Stimulated activated CD4-positive, alpha-beta T cell treated with anti-CD3 and anti-CD28 coated beads, Interleukin-2, amount 100 ng/mL, for 48 hours (primary cell): ENCODE measurements at regions not wholly inside any gene's neighbourhood (a gene's known extent, or its start where the extent isn't known, plus 50 kb on each side); places are given as distances from the start of the nearest gene placed in this dataset.
"Not testable (repeated sequence)": the region's sequence is repeated elsewhere in the genome, so short reads cannot be mapped to it uniquely, and the experiment has no call there.

ENCODE experiments used
- DNase-seq, 2 donors: peaks; one replicate each; pipeline ENCODE4 v3.0.0-alpha.2; 2020

DNA sequence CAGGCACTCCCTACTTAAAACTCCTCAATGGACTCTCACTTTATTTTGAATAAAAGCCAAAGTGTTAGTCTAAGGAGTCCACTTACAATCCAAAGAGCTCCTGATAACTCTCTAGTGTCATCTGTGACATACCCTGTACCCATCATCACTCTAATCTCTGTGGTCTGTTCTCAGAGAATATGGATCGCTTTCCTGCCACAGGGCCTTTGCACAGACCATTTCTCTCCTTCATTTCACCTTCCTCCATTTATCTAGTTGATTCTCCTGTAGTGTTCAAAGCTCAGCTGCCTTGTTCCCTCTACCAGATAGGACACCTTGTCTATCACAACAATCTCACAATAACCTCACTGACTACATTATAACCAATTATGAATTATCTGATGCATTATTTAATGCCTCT is 185.4 kb upstream of the KBTBD8 start:
- DNase-seq = no peak

DNA sequence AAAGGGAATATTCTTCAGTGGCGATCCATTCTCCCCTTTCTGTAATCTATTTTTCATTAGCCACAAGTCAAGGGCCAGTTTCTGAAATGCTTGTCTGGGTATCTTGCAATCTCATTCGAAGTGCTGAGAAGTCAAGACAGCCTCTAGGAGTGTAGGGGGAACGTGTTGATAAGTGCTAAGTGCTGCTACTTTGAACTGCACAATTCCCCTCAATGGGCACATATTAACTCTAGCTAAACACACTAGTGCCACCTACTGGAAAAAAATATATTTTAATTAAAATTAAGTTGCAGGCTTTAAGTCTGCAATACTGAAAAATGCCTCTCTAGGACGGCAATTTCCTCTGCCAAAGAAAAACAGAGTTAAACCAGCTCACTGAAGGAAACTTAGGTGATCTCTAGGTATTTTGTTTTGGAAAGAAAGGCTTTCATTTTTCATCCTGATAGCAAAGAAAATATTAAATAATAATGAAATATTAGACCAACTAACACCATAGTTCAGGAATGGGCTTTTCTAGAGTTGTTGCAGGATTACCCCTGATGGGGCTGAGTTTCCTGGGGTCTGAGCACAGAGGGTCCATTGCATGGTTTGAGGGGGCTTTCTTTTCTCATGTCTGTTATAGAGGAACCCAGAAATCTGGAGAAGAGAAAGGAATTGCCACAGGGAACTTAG is 181.9 kb upstream of the KBTBD8 start:
- DNase-seq = no peak

DNA sequence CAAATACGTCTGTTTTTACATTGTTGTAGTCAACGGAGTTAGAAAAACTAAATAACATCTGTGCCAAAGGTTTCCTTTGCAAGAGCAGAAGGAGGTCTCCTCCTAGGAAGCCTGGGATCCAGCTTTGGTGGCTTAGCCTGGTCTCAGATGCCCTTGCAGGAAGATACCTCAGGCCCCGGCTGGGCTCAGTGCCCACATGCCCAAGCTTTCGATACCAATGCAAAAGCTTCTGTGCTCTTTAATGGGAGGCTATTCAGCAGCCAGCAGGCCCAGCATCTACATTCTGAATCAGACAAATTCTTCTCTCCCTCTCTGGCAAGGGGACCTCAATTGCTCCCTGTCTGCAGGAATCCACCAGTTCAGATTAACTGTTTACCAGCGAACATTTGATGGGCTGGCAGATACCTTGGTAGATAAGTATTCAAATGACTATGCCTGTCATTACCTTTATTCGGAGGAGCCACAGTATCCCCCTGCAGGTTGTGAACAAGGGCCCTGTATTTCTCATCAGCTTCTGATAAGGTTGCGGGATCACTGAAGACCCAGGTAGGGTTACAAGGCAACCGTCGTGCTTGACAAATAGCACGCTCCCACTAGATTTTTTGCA is 180.1 kb upstream of the KBTBD8 start:
- DNase-seq = no peak

DNA sequence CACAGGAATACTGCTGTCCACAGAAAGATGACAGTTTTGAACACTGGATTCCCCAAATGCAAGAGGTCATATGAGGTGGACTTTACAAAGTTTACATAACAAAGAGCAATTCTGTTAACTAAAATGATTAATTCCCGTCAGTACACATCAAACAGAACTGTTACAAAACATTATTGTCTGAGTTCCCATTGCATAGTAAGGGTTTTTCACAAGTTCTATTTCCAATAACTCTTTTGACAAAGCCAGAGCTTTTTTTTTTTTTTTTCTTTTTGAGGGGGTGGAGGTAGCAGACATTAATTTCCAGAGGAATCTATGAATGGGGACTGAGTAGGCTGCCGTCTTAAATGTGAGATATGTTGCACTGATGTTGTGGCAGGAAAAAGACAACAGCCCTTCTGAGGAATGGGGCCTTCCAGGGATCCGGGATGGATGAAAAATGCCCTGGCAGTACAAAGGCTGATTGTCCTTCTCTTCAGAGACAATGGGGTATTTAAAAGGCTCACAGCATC is 178.1 kb upstream of the KBTBD8 start:
- DNase-seq = no peak

DNA sequence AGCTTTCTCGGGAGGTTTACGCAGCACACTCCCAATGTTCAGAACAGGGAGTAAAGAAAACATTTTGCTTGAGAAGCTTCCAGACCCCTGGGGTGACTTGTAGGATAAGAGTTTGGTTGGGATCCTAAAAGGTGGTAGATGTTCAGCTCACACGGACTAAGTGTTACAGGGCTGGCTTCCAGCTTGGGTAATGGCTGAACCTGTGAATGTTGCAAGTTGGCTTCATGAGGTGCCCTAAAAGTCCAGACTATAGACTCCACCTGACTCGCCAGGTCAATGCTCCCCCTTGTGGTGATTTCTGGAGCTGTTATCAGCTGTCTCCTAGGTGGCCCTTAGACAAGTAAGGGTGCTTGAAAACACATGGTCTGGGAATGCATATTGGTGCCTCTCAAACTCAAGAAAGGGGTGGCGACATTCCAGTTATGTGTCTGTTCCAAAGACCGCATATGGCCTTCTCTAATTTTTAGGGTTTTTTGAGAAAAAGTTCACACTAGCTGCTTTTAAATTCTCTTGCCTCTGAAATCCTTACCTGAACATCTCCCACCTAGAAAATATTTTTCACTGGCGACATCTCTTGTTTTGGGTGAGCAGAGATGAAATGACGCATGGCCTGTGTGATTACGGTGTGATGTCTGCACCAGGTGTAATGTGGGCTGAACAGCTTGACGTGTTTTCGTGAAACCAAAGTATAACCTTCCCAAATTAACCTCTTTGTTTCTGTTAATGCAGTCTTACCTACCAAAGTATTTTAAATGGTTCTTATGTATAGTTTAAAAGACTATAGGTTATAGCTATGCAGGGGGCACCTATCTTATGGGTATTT is 175.7 kb upstream of the KBTBD8 start:
- DNase-seq = peak; percentile 63 to 73

DNA sequence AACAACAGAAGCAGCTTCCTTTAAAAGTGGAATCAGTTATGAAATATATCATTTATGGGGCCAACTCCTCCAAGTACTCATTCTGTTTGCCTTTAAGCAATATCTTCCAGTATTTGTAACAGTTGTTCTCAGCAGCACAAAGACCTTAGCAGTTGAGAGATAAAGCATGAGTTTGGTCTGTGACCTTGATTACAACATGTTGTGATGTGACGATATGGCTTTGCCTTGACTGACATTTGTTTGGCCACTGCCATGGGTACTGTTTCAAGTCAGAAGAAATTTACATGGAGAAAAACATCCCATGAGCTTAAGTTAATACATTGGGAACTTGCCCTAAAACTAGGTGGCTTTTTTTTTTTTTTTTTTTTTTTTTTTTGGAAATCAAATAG is 175.1 kb upstream of the KBTBD8 start:
- no peak for DNase-seq

DNA sequence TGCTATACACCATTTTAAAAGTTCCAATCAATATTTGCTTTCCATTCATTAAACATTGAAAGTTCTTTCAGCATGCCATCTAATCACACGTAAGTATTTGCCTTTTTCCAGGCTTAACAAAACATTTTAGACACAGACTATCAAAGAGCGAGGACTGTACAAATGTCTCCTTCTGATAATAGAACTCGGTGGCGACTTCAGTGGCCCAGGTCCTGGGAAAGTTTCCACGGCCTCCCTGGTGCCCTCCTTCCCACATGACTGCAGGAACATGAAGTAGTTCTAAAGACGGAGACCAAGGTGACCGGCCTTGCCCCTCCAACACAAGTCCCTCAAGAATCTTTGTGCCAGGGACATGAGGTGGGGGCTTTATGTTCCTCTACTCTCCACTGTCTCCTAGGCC is 174.6 kb upstream of the KBTBD8 start:
- no peak for DNase-seq

DNA sequence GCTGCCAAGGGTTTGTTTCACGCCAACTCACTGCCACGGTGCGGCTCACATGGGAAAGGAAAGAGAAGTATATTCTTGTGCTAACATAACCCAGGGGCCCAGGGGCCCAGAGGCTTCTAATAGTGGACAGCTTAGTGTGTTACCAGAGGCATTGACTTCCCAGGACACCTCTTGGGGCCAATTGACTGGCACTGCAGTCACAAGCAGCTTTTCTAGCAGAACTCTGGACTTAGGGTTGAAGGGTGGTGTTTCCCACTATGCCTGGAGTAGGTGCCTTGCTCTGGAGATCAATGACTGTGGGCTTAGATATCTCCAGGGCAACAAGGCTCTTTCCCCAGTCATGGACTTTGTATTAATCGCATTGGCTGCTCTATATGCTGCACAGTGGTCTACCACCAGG is 172.7 kb upstream of the KBTBD8 start:
- DNase-seq = no peak

DNA sequence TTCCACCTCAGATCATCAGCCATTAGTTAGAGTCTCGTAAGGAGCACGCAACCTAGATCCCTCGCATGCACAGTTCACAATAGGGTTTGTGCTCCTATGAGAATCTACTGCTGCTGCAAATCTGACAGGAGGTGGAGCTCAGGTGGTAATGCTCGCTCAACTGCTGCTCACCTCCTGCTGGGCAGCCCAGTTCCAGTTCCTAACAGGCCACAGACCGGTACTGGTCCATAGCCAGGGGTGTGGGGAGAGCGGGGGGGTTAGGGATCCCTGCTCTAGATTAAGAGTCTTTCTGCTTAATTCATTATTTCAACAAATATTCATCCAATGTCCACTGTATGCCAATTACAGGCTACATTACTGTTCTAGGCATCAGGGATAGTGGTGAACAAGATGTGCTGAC is 170.4 kb upstream of the KBTBD8 start:
- no peak for DNase-seq

DNA sequence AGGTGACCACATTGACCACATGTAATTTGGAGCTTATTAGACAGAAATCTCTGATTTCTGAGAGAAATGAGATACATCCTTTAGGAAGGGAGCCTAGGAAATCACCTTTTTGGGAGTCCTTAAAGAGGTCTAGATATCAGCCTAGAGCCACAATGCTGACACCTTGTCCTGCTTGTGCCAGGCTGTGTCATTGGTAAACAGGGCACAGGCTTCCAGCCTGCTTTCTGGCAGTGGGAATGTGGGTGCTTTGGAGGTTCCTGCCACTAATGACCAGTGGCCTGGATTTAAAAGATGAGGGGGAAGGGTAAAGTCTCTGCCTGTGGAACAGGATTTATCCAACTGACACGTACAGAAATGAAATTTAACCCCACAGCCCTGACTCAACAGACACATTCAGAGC is 169.8 kb upstream of the KBTBD8 start:
- no peak for DNase-seq

DNA sequence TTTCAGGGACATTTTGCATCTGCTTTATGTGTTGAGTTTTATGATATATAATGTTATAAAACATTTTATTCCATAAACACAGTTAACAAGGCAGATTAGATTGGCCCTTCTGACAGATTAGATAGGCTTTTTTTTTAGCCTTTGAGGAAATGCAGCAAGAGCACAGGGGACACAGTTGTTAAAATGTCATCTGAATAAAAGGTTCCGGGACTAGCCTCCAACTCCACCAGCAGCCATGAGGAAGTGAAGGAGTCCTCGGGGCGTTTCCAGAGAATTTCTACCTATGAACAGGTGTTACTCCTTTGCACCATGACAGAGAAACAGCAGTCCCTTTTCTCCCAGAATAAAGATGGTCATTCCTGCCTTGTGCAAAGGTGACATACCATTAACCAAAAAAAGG is 167.8 kb upstream of the KBTBD8 start:
- DNase-seq = no peak

DNA sequence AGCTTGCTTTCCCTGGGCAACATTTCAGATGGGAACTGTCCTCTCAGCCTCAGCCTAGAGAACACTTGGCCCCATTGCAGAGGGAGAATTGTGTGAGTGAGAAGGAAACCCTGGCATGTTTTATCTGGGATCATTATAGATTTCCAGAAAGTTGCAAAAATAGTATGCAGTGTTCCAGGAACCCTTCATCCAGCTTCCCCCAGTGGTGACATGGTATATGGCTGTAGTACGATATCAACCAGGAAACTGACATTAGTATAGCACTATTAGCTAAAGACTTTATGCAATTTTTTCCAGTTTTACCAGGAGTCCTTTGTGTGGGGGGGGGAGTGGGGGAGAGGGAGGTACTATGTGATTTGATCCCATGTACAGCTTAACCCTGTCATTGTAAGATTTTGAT is 166.2 kb upstream of the KBTBD8 start:
- no peak for DNase-seq

DNA sequence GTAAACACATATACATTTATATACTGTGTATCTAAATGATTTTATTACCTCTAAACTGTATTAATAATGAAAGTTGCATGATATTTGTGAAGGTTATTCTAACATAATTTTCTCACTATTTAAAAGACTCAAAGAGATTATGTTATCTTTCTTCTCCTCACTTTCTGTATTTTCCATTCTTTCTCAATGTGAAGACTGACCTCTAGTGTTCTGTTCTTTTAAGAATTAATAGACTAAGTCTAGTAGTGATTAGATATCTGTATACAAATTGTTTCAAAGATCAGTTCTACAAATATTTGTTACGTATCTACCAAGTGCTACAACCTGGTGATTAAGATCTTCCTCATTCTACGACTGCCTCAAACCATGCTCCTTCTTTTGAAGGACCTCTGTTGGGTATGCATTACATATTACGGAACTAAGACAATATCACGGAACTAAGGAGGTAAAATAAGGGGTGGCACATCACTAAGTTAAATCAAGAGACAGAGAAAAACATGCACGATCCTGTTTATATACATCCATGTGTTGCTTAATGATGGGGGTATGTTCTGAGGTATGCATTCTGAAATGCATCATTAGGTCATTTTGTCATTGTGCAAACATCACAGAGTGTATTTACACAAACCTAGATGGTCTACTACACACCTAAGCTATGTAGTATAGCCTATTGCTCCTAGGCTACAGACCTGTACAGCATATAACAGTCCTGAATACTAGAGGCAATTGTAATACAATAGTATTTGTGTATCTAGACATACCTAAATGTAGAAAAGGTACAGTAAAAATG is 161.5 kb upstream of the KBTBD8 start:
- DNase-seq = no peak

DNA sequence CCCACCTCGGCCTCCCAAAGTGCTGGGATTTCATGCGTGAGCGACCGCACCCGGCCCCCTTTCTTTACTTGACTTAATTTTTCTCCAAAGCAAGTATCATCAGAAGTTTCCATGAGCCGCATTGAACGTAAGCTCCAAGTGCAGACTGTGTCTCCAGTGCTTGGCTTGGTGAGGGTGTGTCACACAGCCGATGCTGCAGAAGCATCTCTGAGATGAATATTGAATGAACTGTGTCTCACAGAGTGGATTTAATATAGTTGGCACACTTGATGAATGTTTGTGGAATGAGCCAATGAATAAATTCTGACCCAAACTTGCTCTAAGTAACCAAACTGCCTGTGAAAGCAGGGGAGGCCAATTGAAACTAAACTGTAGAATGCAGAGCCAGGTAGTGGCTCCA is 159.4 kb upstream of the KBTBD8 start:
- DNase-seq = no peak

DNA sequence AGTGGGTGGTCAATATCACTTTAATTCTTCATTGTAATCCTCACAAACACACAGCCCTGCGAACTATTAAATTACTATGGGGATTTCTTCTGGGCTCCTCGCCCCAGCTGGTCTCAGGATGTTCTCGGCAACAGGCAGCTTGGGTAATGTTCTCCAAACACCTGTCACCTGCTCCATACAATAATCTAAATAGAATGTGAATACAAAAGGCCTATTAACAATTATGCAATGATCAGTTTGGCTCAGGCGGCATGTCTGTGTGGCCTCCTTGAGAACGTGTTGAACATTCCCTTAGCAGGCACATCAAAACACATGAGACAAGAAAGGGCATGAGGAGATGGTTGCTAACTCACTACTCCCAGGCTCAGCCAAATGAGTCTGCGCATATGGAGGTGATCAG is 158.6 kb upstream of the KBTBD8 start:
- DNase-seq = no peak

DNA sequence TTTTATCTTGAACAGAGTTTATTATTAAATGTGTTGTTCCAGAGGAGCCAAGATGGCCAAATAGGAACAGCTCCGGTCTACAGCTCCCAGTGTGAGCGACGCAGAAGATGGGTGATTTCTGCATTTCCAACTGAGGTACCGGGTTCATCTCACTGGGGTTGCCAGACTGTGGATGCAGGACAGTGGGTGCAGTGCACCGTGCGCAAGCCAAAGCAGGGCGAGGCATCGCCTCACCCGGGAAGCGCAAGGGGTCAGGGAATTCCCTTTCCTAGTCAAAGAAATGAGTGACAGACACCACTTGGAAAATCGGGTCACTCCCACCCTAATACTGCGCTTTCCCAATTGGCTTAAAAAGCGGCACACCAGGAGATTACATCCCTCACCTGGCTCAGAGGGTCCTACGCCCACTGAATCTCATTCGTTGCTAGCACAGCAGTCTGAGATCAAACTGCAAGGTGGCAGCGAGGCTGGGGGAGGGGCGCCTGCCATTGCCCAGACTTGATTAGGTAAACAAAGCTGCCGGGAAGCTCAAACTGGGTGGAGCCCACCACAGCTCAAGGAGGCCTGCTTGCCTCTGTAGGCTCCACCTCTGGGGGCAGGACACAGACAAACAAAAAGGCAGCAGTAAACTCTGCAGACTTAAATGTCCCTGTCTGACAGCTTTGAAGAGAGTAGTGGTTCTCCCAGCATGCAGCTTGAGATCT is 155.2 kb upstream of the KBTBD8 start:
- not testable (repeated sequence) for DNase-seq

DNA sequence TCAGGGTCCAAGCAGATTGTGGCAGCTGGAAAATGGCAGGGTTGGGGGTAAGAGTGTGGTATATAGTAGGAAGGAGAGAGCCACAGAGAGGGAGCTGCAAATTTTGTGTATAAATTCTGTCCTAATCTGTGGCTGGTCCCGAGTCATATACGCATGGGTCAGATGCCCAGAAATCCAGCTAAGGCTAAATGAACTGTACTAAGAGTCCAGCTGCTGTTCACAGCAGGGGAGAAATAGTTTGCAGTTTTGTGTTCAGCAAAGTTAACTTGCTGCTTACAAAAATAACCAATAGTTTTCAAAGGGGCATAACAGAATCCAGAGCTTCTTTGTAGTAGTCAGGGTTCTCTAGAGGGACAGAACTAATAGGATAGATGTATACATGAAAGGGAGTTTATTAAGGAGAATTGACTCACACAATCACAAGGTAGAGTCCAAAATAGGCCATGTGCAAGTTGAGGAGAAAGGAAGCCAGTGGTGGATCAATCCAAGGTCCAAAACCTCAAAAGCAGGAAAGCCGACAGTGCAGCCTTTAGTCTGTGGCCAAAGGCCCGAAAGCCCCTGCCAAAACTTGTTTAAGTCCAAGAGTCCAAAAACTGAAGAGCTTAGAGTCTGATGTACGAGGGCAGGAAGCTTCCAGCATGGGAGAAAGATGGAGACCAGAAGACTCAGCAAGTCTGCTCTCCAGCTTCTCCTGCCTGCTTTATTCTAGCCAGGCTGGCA is 146.1 kb upstream of the KBTBD8 start:
- no peak for DNase-seq

DNA sequence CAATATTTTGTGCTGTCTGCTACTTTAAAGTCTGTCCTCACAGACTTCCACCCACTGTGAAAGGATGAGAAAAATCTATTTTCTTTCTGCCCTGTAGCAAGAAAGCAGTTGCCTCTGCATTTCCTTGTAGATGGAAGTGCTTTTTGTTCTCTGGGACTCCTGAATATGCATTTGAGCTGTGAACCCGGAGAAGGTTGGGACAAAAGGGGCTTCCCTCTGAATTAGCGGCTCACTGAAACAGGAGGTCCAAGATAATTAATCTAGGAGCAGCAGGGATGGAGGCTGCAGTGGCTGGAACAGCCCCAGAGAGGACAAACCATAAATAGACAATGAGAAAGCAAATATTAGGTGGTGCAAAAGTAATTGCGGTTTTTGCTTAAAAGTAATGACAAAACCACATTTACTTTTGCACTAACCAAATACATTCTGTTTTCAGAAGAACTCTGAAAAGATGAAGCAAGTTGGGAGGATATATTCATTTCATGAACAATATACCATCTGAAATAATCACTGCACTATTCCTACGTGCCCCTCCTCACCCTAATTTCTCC is 143.4 kb upstream of the KBTBD8 start:
- DNase-seq = no peak

DNA sequence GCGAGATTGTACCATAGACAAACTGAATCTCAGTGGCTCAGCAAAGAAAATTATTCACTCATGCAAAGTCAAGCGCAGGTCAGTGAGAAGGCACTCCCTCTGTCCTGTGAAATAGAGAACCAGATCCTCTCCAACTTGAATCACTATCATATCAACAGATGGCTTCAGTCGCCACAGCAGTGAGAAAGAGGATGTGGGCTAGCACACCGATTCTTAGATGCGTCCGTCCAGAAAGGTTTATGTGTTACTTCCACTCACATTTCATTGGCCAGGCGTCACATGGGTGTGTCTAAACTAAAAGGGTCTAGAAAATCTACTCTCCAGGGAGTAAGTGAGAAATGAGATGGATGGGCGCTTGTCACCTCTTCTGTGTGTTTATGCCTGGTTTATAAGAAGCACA is 141.6 kb upstream of the KBTBD8 start:
- no peak for DNase-seq

DNA sequence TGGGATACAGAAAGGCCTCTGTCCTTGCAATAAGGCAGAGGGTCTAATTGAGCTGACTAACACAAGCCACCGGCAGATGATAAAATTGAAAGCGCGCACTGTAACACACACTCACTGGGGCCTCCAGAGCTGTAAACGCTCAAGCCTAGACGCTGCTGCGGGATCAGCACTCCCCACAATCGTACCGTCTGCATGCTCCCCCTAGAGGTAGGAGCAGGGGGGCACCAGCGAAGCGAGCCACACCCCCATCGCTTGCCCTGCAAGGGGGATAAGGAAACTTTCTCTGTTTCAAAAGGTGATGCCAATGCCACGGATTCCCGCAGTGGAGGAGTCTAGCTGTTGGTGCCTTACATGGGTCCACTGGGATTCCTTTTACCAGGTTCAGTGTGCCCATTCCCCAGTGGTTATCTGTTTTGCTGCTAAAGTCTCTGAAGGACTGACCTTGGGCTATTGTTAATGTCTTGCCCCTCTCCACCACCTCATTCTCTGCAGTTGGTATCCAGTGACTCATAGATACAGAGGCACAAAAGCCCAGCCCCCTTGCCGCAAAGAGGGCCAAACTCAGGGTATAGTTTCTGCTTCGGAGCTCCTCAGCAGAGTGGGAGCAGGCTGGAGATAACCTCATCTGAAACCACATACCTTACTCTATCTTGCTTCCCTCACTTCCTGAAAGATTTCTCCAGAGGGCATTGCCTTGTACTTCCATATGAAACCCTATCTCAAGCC is 139.3 kb upstream of the KBTBD8 start:
- no peak for DNase-seq

DNA sequence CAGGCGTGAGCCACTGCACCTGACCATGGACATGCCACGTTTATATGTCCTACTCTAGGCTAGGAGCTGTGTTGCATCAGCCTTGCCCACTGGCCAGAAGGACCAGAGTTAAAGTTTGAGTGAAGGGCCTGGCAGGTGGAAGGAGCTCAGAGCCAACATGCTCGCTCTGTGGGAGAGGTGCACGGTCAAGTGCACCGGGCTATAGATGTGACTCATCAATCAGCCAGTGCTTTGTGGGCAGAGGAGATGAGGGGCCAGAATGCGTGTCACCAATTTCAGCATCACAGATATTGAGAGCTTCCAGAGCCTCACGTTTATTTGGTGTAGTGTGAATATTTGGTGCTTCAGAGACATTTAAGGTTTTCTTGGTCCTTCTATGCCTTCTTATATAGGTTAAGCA is 137.3 kb upstream of the KBTBD8 start:
- no peak for DNase-seq
